Panc1 (cell line): ENCODE measurements at regions not wholly inside any gene's neighbourhood (a gene's known extent, or its start where the extent isn't known, plus 50 kb on each side); places are given as distances from the start of the nearest gene placed in this dataset.

ENCODE experiments used
- ATAC-seq: fragments of 200-7000 bp; cut with Tn5 transposase; 2 replicates; pipeline ENCODE4 v1.9.1; 2020; ENCODE audit warnings: mild to moderate bottlenecking, moderate library complexity
- BruUV-seq: library from RNA; stranded (reverse); fragments of 400-500 nt; replicated peaks from 2 replicates; lab custom pipeline; 2021; lab: Mats Ljungman, UMichigan
- CTCF ChIA-PET: fragments of 300-600 bp; sonication (Branson Sonifier 250); formaldehyde crosslinking; loops from one replicate; lab custom pipeline; 2022; ENCODE audit warnings: antibody characterized with exemption; lab: Charles Lee
- POLR2A ChIA-PET: fragments of 300-600 bp; sonication (Branson Sonifier 250); formaldehyde crosslinking; loops from one replicate; lab custom pipeline; 2022; ENCODE audit warnings: antibody characterized with exemption; lab: Charles Lee
- DNase-seq: peaks from one replicate; pipeline ENCODE4 v3.0.0-alpha.2; 2010; ENCODE audit warnings: low read depth, low spot score
- H3K27ac ChIP-seq: 2 replicates; pipeline ENCODE4 v1.5.1; 2011; ENCODE audit warnings: mild to moderate bottlenecking, low read length, inconsistent platforms
- H3K27me3 ChIP-seq: fragments of 200-500 bp; sonication (Bioruptor generic); 2 replicates; pipeline ENCODE4 v1.6.0; 2014; ENCODE audit warnings: low read length, inconsistent platforms; ENCODE audit not compliant: control insufficient read depth, insufficient read depth
- H3K36me3 ChIP-seq: fragments of 200-500 bp; sonication (Bioruptor generic); 2 replicates; pipeline ENCODE4 v1.5.1; 2014; ENCODE audit warnings: inconsistent platforms, mild to moderate bottlenecking, low read length, moderate library complexity; ENCODE audit not compliant: control insufficient read depth, insufficient read depth
- H3K4me1 ChIP-seq: 2 replicates; pipeline ENCODE4 v1.5.1; 2011; ENCODE audit warnings: inconsistent platforms, mild to moderate bottlenecking, low read length, moderate library complexity; ENCODE audit not compliant: control insufficient read depth, insufficient read depth
- H3K4me3 ChIP-seq, 2 experiments: 2 replicates each; pipeline ENCODE4 v1.5.1; 2011 to 2012; ENCODE audit warnings: low read depth in 2 of 2, low read length in 2 of 2, mild to moderate bottlenecking in 2 of 2, inconsistent platforms in 1 of 2, moderate library complexity in 1 of 2
- H3K9me3 ChIP-seq: fragments of 200-500 bp; sonication (Bioruptor generic); 2 replicates; pipeline ENCODE4 v1.5.1; 2014; ENCODE audit warnings: low read depth, mild to moderate bottlenecking, inconsistent platforms, low read length, moderate library complexity; ENCODE audit not compliant: control insufficient read depth, insufficient read depth
- CTCF ChIP-seq: fragments of 450-650 bp; IDR thresholded peaks from 2 replicates; pipeline ENCODE4 v1.5.1; 2017; ENCODE audit warnings: mild to moderate bottlenecking
- POLR2AphosphoS5 ChIP-seq: IDR thresholded peaks from 2 replicates; pipeline ENCODE4 v1.6.1; 2012; ENCODE audit warnings: mild to moderate bottlenecking, low read depth, low read length, moderate library complexity
- REST ChIP-seq, 2 experiments: IDR thresholded peaks; 2 replicates each; pipeline ENCODE4 v1.6.1; 2011 to 2012; ENCODE audit warnings: low read depth in 2 of 2, control low read depth in 1 of 2, low read length in 1 of 2, mild to moderate bottlenecking in 1 of 2, moderate library complexity in 1 of 2; ENCODE audit not compliant: insufficient read depth in 1 of 2
- SIN3A ChIP-seq: IDR thresholded peaks from 2 replicates; pipeline ENCODE4 v1.6.1; 2012; ENCODE audit warnings: low read depth, mild to moderate bottlenecking, low read length, moderate library complexity, borderline replicate concordance; ENCODE audit not compliant: insufficient read depth
- TCF7L2 ChIP-seq: IDR thresholded peaks from 2 replicates; pipeline ENCODE4 v1.6.1; 2011; ENCODE audit warnings: mild to moderate bottlenecking, low read depth, low read length, inconsistent platforms
- in situ Hi-C: cut with HindIII; loops from 2 replicates; pipeline ENCODE4 v1.10.0; 2016; ENCODE audit warnings: low sequenced_read_pairs, low pct_unique_long_range_greater_than_20kb
- intact Hi-C: fragments of 100-400 bp; cut with micrococcal nuclease; formaldehyde crosslinking; loops from one replicate; pipeline ENCODE4 v1.10.0; 2022; ENCODE audit not compliant: unreplicated experiment

GRCh38 chr16:51892293-51893007 lies 654.5 kb downstream of the TOX3 start:
- POLR2A ChIA-PET, result no interaction called here
- CTCF ChIA-PET, result no interaction called here
- TF ChIP-seq REST (IDR thresholded peaks at IDR 0.05; ENCODE audit: insufficient read depth in 1 of 2, low read depth in 2 of 2, low read length in 1 of 2) (no peak), CTCF (no peak), TCF7L2 (no peak), POLR2AphosphoS5 (no peak), SIN3A (no peak)
- no TSS peak for BruUV-seq
- intact Hi-C loops, result no loop called here
- Histone ChIP-seq H3K36me3 (no peaks in the 10 kb centered on the region), H3K27me3 (no peaks in the 10 kb centered on the region), H3K9me3 (no peaks in the 10 kb centered on the region), H3K4me3 (no peak overlapping the region), H3K4me1 (no peaks in the 10 kb centered on the region), H3K27ac (no peak overlapping the region)
- in situ Hi-C loops, result no loop called here
- ATAC-seq (no peak), DNase-seq (no peak)

- DNase-seq, result no peak
- ATAC-seq, result no peak
- Histone ChIP-seq H3K27me3 (no peaks in the 10 kb centered on the region), H3K36me3 (no peaks in the 10 kb centered on the region), H3K27ac (no peak overlapping the region), H3K9me3 (no peaks in the 10 kb centered on the region), H3K4me1 (no peaks in the 10 kb centered on the region), H3K4me3 (no peak overlapping the region)
- intact Hi-C loops (no loop called here), in situ Hi-C loops (no loop called here)
- CTCF ChIA-PET, result no interaction called here
- POLR2A ChIA-PET, result no interaction called here
- BruUV-seq, result no TSS peak
- TF ChIP-seq POLR2AphosphoS5 (no peak), SIN3A (no peak), TCF7L2 (no peak), REST (IDR thresholded peaks at IDR 0.05; ENCODE audit: insufficient read depth in 1 of 2, low read depth in 2 of 2, low read length in 1 of 2) (no peak), CTCF (no peak)
Observed at GRCh38 chr16:51888534-51888933, 658.4 kb downstream of the TOX3 start.
